ENCODE measurements at regions not wholly inside any gene's neighbourhood (a gene's known extent, or its start where the extent isn't known, plus 50 kb on each side); places are given as distances from the start of the nearest gene placed in this dataset.
A peak's percentile ranks its signal among the peaks of the same experiment; 100 is the strongest.
"Not testable (repeated sequence)": the region's sequence is repeated elsewhere in the genome, so short reads cannot be mapped to it uniquely, and the experiment has no call there.

DNA sequence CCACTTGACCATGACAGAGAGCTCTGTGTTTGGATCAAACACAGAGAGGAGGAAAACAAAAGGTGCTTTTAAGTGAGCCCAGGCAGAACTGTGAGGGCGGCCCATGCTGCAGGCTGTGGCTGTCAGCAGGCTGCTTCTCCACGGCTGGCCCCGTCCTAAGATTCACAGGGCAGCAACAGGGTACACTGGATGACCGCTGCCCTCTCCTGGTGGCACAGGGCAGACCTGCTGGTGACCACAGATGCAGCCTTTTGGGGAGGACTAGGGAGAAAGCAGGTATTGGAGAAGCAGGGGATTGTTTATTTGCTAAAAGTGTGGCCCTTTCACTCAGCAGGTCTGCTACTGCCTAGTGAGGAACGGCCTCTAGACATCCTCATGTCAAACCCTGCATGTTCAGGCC, 183.7 kb downstream of the ADRA2C start:
- peak; percentile 57 to 61 for DNase-seq (ENCODE audit: low read depth in 2 of 2)
- TF ChIP-seq CTCF (IDR thresholded peaks at IDR 0.05; ENCODE audit: low read depth, low read length), result peak; percentile 47

GRCh38 chr4:3952443-3953139, 186.4 kb downstream of the ADRA2C start:
- not testable (repeated sequence) for H3K4me3 ChIP-seq (replicated peaks in 1 of 2; ENCODE audit: low read depth in 2 of 2, low read length in 2 of 2); DNase-seq (ENCODE audit: low read depth in 2 of 2)

More for the DNA sequence above, 183.7 kb downstream of the ADRA2C start:
- not testable (repeated sequence) for H3K4me3 ChIP-seq (replicated peaks in 1 of 2; ENCODE audit: low read depth in 2 of 2, low read length in 2 of 2)

GRCh38 chr4:3953140-3953489, 186.9 kb downstream of the ADRA2C start:
- not testable (repeated sequence) for H3K4me3 ChIP-seq (replicated peaks in 1 of 2; ENCODE audit: low read depth in 2 of 2, low read length in 2 of 2)
- DNase-seq (ENCODE audit: low read depth in 2 of 2), result peak in 1 of 2 donors; percentile 72

DNA sequence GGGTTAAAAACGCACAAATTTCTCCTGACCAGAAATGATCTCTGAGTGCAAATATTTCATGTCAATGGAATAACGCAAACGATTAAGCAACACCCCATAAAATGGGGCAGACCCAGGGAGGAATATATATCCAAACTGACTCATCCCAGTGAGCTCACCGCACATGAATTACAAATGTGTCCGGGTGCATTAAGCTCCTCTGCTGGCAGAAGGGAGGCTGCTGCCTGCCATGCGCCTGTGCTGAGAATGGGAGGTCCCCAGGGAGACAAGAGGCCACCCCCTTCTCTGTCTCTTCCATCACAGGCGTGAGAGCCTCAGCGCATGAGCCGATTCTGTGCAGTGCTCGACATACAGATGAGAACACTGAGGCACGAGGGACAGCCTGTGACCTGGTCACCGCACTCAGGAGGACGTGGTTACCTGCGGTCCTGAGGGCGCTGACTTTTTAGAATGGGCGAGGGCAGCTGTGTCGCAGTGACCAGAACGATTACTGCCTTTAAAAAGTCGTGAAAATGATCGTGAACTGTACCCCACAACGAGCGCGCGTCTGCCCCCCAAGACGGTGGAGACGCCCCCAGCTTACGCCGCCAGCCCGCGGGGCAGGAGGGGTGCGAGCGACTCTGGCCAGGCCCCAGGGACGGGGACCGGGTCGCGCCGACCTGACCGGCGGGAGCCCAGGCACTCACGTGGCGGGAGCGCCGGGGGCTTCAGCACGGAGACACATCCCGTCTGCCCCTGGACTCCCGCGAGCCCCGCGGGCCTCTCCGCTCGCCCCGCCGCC, 188.5 kb downstream of the ADRA2C start:
- DNase-seq (ENCODE audit: low read depth in 2 of 2), result peak; percentile 94 to 98
- H3K4me3 ChIP-seq (replicated peaks in 1 of 2; ENCODE audit: low read depth in 2 of 2, low read length in 2 of 2), result peak overlapping the region; percentile 57 to 64

DNA sequence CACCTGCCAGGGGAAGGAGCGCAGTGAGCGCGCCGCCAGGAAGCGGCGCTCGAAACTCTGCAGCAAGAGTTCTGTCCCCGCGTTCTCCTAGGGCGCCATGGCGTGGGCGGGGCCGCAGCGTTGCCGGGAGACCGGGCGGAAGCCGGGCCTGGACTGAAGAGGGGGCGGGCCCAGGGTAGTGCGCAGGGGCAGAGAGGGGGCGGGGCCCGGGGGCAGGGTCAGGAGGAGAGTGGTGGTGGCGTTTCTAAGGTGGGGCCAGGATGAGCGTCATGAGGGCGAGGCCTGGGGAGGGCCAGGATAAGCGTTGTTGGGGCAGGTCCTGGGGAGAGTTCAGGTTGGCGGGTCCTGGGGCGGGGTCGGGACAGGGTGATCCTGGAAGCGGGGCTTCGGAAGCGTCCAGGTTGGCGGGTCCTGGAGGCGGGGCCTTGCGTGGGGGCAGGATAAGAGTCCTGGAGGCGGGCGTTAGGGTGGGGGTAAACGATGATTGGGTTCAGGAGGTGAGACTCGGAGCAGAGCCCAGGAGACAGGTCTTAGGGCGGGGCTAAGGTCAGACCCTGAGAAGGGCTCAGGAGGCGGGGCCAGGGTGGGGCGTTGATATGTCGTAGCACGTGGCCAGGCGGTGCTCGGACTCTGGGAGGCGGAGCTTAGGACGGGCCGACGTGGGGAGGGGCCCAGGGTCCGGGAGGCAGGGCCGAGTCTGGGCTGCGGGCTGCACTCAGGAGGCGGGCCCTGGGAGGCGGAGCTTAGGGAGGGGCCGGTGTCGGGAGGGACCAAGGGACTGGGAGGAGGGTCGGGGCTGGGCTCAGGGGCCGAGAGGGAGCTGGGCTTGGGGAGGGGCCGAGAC, 189.4 kb downstream of the ADRA2C start:
- peak; percentile 99 to 100 for DNase-seq (ENCODE audit: low read depth in 2 of 2)
- peak overlapping the region; percentile 57 to 64 for H3K4me3 ChIP-seq (replicated peaks in 1 of 2; ENCODE audit: low read depth in 2 of 2, low read length in 2 of 2)

DNA sequence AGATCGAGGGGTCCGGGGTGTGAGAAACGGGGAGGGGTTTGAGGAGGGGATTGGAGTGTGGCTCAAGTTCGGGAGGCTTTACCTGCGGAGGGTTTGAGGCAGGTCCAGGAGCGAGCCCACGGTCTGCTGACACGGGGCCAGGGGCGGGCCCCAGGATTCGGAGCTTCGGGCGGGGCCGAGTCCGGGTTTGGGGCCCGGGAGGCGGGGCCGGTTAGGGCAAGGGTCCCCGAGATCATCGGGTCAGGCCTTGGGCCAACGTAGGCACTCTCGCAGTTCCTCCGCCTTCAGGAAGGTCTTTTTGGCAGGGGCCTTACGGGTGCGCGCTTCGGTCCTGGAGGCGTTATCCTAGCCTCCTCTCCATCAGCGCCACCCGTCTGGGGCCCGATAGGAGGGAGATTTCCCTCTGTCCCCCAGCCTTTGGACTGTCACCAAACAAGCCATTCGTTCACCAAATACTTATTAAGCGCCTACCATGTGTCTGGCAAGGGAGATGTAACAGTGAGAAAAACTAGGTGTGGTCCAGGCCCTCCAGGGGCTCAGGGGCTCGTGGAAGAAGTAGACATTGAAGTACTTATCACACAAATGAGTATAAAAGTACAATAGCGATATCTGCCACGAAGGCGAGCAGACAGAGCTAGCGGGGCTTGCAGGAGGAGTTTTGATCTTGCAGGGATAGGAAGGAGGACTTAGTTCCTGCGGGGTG, 190.1 kb downstream of the ADRA2C start:
- peak overlapping the region; percentile 52 to 56 for H3K4me3 ChIP-seq (replicated peaks in 1 of 2; ENCODE audit: low read depth in 2 of 2, low read length in 2 of 2)
- DNase-seq (ENCODE audit: low read depth in 2 of 2), result not testable (repeated sequence)

- H3K4me3 ChIP-seq (replicated peaks in 1 of 2; ENCODE audit: low read depth in 2 of 2, low read length in 2 of 2); DNase-seq (ENCODE audit: low read depth in 2 of 2): not testable (repeated sequence)
Measured at GRCh38 chr4:3961091-3961672, 195.0 kb downstream of the ADRA2C start.

DNA sequence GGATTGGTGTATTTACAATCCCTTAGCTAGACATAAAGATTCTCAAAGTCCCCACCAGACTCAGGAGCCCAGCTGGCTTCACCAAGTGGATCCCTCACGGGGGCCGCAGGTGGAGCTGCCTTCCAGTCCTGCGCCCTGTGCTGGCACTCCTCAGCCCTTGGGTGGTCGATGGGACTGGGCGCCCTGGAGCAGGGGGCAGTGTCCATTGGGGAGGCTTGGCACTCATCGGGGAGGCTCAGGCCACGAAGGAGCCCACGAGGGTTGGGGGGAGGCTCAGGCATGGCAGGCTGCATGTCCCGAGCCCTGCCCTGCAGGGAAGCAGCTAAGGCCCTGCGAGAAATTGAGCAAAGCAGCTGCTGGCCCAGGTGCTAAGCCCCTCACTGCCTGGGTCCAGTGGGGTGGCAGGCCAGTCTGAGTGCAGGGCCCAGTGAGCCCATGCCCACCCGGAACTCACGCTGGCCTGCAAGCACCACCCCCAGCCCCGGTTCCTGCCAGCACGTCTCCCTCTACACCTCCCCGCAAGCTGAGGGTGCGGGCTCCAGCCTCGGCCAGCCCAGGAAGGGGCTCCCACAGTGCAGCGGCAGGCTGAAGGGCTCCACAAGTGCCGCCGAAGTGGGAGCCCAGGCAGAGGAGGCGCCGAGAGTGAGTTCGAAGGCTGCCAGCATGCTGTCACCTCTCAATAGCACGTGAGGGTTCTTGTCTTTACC, 198.5 kb downstream of the ADRA2C start:
- H3K4me3 ChIP-seq (replicated peaks in 1 of 2; ENCODE audit: low read depth in 2 of 2, low read length in 2 of 2); DNase-seq (ENCODE audit: low read depth in 2 of 2): not testable (repeated sequence)

DNA sequence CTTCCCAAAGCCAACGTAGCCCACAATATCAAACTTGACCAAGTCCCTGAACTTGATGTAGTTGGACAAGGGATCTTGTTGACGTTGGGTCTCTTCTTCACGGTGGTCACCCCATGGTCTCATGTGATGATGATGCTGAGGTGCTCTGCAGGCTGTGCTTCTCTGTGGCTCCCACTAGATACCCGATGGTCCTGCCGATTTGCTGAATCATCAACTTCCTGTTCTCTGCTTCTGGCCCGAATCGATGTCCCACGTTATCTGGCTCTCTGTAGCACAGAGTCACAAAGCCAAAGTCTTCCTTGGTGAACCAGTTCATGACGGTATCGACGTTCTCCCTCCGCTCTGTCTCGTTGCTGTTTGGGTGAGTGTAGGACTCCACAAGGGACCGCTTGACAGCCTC, 201.0 kb downstream of the ADRA2C start:
- not testable (repeated sequence) for DNase-seq (ENCODE audit: low read depth in 2 of 2)

DNA sequence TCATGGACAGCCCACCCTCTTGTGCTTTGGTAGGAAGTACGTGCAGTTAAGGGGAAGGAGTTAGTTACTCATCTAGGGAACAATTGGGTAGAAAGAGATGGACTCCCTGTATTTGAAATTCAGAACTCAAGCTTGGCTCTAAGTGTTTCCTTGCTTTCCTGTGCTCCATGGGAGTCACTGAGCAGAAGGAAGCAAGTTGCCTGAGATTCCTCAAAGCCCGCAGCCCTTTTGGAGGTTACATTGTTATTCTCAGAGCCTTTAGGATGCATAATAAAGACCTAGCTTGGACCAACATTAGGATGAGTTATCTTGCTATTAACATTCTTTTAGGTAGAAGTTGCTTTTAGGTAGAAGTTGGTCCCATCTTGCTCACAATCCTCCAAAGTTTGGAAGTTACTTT, 206.4 kb downstream of the ADRA2C start:
- DNase-seq (ENCODE audit: low read depth in 2 of 2); H3K4me3 ChIP-seq (replicated peaks in 1 of 2; ENCODE audit: low read depth in 2 of 2, low read length in 2 of 2): not testable (repeated sequence)

More for the DNA sequence above, 201.0 kb downstream of the ADRA2C start:
- not testable (repeated sequence) for H3K4me3 ChIP-seq (replicated peaks in 1 of 2; ENCODE audit: low read depth in 2 of 2, low read length in 2 of 2)

- not testable (repeated sequence) for H3K4me3 ChIP-seq (replicated peaks in 1 of 2; ENCODE audit: low read depth in 2 of 2, low read length in 2 of 2); DNase-seq (ENCODE audit: low read depth in 2 of 2)
Measured at GRCh38 chr4:3973581-3974200, 207.5 kb downstream of the ADRA2C start.

- DNase-seq (ENCODE audit: low read depth in 2 of 2), result peak in 1 of 2 donors; percentile 23
- not testable (repeated sequence) for H3K4me3 ChIP-seq (replicated peaks in 1 of 2; ENCODE audit: low read depth in 2 of 2, low read length in 2 of 2)
Measured at GRCh38 chr4:3983518-3984125, 217.4 kb downstream of the ADRA2C start.
